ES-I3 (cell line): ENCODE measurements at regions not wholly inside any gene's neighbourhood (a gene's known extent, or its start where the extent isn't known, plus 50 kb on each side); places are given as distances from the start of the nearest gene placed in this dataset.
"Not testable (repeated sequence)": the region's sequence is repeated elsewhere in the genome, so short reads cannot be mapped to it uniquely, and the experiment has no call there.

Experiments
- H3K36me3 ChIP-seq: 2 replicates; pipeline ENCODE4 v1.6.1; 2013; ENCODE audit warnings: mild to moderate bottlenecking, low read length, control low read depth, moderate library complexity; ENCODE audit not compliant: insufficient read depth
- H3K4me1 ChIP-seq: 2 replicates; pipeline ENCODE4 v1.6.1; 2013; ENCODE audit warnings: mild to moderate bottlenecking, control low read depth, low read length; ENCODE audit not compliant: insufficient read depth
- H3K9ac ChIP-seq: 2 replicates; pipeline ENCODE4 v1.6.1; 2013; ENCODE audit warnings: low read depth, mild to moderate bottlenecking, low read length, moderate library complexity
- H3K9me3 ChIP-seq: 2 replicates; pipeline ENCODE4 v1.6.1; 2013; ENCODE audit warnings: mild to moderate bottlenecking, low read length, moderate library complexity; ENCODE audit not compliant: control insufficient read depth, insufficient read depth

GRCh38 chr2:53516650-53517049 lies 251.0 kb upstream of the CHAC2 start:
- H3K9me3 ChIP-seq: no peaks in the 10 kb centered on the region
- H3K36me3 ChIP-seq: no peaks in the 10 kb centered on the region
- H3K9ac ChIP-seq: no peak overlapping the region
- no peaks in the 10 kb centered on the region; the same call in 1 of the 2 replicates for H3K4me1 ChIP-seq

GRCh38 chr2:53515435-53516332 lies 251.9 kb upstream of the CHAC2 start:
- no peaks in the 10 kb centered on the region for H3K36me3 ChIP-seq
- no peaks in the 10 kb centered on the region; the same call in 1 of the 2 replicates for H3K4me1 ChIP-seq
- H3K9me3 ChIP-seq: no peaks in the 10 kb centered on the region
- H3K9ac ChIP-seq: no peak overlapping the region

- H3K4me1 ChIP-seq: no peaks in the 10 kb centered on the region; the same call in 1 of the 2 replicates
- H3K9ac ChIP-seq: no peak overlapping the region
- no peaks in the 10 kb centered on the region for H3K36me3 ChIP-seq
- no peaks in the 10 kb centered on the region for H3K9me3 ChIP-seq
These were observed 254.4 kb upstream of the CHAC2 start for GRCh38 chr2:53513167-53513666.

GRCh38 chr2:53512071-53512826 lies 255.4 kb upstream of the CHAC2 start:
- no peak overlapping the region for H3K9ac ChIP-seq
- no peaks in the 10 kb centered on the region for H3K9me3 ChIP-seq
- H3K4me1 ChIP-seq: no peaks in the 10 kb centered on the region; the same call in 1 of the 2 replicates
- no peaks in the 10 kb centered on the region for H3K36me3 ChIP-seq

GRCh38 chr2:53511549-53511948 lies 256.1 kb upstream of the CHAC2 start:
- Histone ChIP-seq H3K9me3 (no peaks in the 10 kb centered on the region), H3K9ac (no peak overlapping the region), H3K4me1 (no peaks in the 10 kb centered on the region; the same call in 1 of the 2 replicates), H3K36me3 (no peaks in the 10 kb centered on the region)

GRCh38 chr2:53510401-53510800 lies 257.2 kb upstream of the CHAC2 start:
- Histone ChIP-seq H3K9me3 (no peaks in the 10 kb centered on the region), H3K4me1 (no peaks in the 10 kb centered on the region; the same call in 1 of the 2 replicates), H3K9ac (no peak overlapping the region), H3K36me3 (no peaks in the 10 kb centered on the region)

GRCh38 chr2:53509831-53510388 lies 257.7 kb upstream of the CHAC2 start:
- Histone ChIP-seq H3K4me1 (no peaks in the 10 kb centered on the region; the same call in 1 of the 2 replicates), H3K9me3 (no peaks in the 10 kb centered on the region), H3K9ac (no peak overlapping the region), H3K36me3 (no peaks in the 10 kb centered on the region)

- H3K9ac ChIP-seq: no peak overlapping the region
- H3K4me1 ChIP-seq: no peaks in the 10 kb centered on the region; the same call in 1 of the 2 replicates
- no peaks in the 10 kb centered on the region for H3K9me3 ChIP-seq
- H3K36me3 ChIP-seq: no peaks in the 10 kb centered on the region
These were observed 258.9 kb upstream of the CHAC2 start for GRCh38 chr2:53508667-53509066.

GRCh38 chr2:53507070-53507469 lies 260.5 kb upstream of the CHAC2 start:
- H3K4me1 ChIP-seq, H3K36me3 ChIP-seq: not testable (repeated sequence)

GRCh38 chr2:53505826-53506225 lies 261.8 kb upstream of the CHAC2 start:
- Histone ChIP-seq H3K9me3 (no peaks in the 10 kb centered on the region), H3K36me3 (no peaks in the 10 kb centered on the region), H3K9ac (no peak overlapping the region), H3K4me1 (no peaks in the 10 kb centered on the region; the same call in 1 of the 2 replicates)

More at GRCh38 chr2:53507070-53507469, 260.5 kb upstream of the CHAC2 start:
- H3K9ac ChIP-seq, H3K9me3 ChIP-seq: not testable (repeated sequence)

GRCh38 chr2:53504507-53504906 lies 263.1 kb upstream of the CHAC2 start:
- H3K9ac ChIP-seq: no peak overlapping the region
- no peaks in the 10 kb centered on the region for H3K36me3 ChIP-seq
- no peaks in the 10 kb centered on the region for H3K4me1 ChIP-seq
- no peaks in the 10 kb centered on the region for H3K9me3 ChIP-seq

- no peaks in the 10 kb centered on the region for H3K9me3 ChIP-seq
- H3K9ac ChIP-seq: no peak overlapping the region
- H3K4me1 ChIP-seq: no peaks in the 10 kb centered on the region
- H3K36me3 ChIP-seq: no peaks in the 10 kb centered on the region
These were observed 267.4 kb upstream of the CHAC2 start for GRCh38 chr2:53500181-53500580.

GRCh38 chr2:53498210-53498609 lies 269.4 kb upstream of the CHAC2 start:
- no peaks in the 10 kb centered on the region for H3K36me3 ChIP-seq
- no peaks in the 10 kb centered on the region for H3K9me3 ChIP-seq
- H3K9ac ChIP-seq: no peak overlapping the region
- H3K4me1 ChIP-seq: no peaks in the 10 kb centered on the region

GRCh38 chr2:53497020-53497419 lies 270.6 kb upstream of the CHAC2 start:
- Histone ChIP-seq H3K36me3 (no peaks in the 10 kb centered on the region), H3K9me3 (no peaks in the 10 kb centered on the region), H3K9ac (no peak overlapping the region), H3K4me1 (no peaks in the 10 kb centered on the region)
